RWPE1 (cell line): ENCODE measurements at regions not wholly inside any gene's neighbourhood (a gene's known extent, or its start where the extent isn't known, plus 50 kb on each side); places are given as distances from the start of the nearest gene placed in this dataset.

Source experiments
- CTCF ChIA-PET: fragments of 350-600 bp; sonication (Branson Sonifier 250); formaldehyde crosslinking; extraction: SDS; loops from one replicate; lab custom pipeline; 2021; lab: Yijun Ruan, JAX
- POLR2A ChIA-PET: fragments of 400-600 bp; formaldehyde crosslinking; extraction: SDS; loops from one replicate; lab custom pipeline; 2020; ENCODE audit warnings: antibody characterized with exemption; ENCODE audit not compliant: low non-redundant PET; lab: Yijun Ruan, JAX
- DNase-seq: peaks from one replicate; pipeline ENCODE4 v3.0.0; 2012; ENCODE audit warnings: low spot score
- H3K27ac ChIP-seq: fragments of 450-650 bp; 2 replicates; pipeline ENCODE4 v1.5.1; 2017
- TF ChIP-seq, protein P1 (sequence below): fragments of 450-650 bp; conservative IDR thresholded peaks from 2 replicates; pipeline ENCODE4 v1.5.1; 2017; ENCODE audit warnings: low read depth, mild to moderate bottlenecking

DNA sequence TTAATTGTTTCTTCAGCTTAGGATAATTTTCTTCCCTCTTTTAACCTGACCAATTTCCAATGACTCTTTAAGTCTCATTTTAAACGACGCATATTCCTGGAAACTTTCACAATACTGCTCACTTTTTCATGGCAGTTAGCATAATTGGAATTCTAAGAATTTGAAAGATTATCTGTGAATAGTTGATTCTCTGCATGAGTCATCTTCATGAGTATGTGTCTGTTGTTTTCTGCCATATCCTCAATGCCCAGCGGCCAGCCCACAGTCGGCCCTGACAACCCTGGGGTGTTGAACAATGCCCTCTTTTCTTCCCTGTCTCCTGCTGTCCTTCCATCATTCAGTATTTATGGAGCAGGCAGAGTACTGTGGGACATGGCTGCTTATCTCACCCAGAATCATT is 554.2 kb downstream of the CDH26 start:
- ChIA-PET CTCF (no interaction called here), POLR2A (no interaction called here)
- DNase-seq = peak; percentile 55
- no peak overlapping the region for H3K27ac ChIP-seq
- TF ChIP-seq, protein P1, sequence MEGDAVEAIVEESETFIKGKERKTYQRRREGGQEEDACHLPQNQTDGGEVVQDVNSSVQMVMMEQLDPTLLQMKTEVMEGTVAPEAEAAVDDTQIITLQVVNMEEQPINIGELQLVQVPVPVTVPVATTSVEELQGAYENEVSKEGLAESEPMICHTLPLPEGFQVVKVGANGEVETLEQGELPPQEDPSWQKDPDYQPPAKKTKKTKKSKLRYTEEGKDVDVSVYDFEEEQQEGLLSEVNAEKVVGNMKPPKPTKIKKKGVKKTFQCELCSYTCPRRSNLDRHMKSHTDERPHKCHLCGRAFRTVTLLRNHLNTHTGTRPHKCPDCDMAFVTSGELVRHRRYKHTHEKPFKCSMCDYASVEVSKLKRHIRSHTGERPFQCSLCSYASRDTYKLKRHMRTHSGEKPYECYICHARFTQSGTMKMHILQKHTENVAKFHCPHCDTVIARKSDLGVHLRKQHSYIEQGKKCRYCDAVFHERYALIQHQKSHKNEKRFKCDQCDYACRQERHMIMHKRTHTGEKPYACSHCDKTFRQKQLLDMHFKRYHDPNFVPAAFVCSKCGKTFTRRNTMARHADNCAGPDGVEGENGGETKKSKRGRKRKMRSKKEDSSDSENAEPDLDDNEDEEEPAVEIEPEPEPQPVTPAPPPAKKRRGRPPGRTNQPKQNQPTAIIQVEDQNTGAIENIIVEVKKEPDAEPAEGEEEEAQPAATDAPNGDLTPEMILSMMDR = no peak

GRCh38 chr20:60513141-60513540 is 554.9 kb downstream of the CDH26 start:
- POLR2A ChIA-PET = no interaction called here
- no peak overlapping the region for H3K27ac ChIP-seq
- TF ChIP-seq, protein P1 = no peak
- no peak for DNase-seq
- CTCF ChIA-PET = no interaction called here

- H3K27ac ChIP-seq = no peak overlapping the region
- POLR2A ChIA-PET = no interaction called here
- DNase-seq = no peak
- CTCF ChIA-PET = no interaction called here
- TF ChIP-seq, protein P1 = no peak
These were observed 558.2 kb downstream of the CDH26 start for GRCh38 chr20:60516442-60516841.

DNA sequence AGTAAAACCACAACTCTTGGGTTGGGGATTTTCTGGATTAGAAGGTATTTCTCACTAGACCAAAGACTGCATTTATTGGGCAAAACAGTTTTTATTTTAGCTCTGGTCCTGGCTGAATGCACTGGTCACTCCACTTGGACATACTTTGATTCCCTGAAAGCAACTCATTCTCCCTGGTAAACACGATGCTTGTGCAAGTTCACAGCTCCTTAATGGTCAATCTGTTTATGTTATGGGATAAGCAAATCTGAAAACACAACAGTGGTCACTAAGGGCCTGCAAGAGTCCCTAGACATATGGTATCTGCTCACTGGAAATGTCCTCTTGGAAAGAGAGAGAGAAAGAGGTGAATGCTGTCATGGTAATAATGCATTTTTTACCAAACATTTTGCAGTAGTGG is 559.8 kb downstream of the CDH26 start:
- TF ChIP-seq, protein P1 = no peak
- H3K27ac ChIP-seq = no peak overlapping the region
- ChIA-PET CTCF (no interaction called here), POLR2A (no interaction called here)
- no peak for DNase-seq

GRCh38 chr20:60525397-60525796 is 567.2 kb downstream of the CDH26 start:
- ChIA-PET POLR2A (no interaction called here), CTCF (interaction anchor here (0.8 kb wide), 1 partner anchor 464 kb away, joined by 3 read pairs; no protein-coding TSS in a partner anchor)
- H3K27ac ChIP-seq = no peak overlapping the region
- TF ChIP-seq, protein P1 = no peak
- no peak for DNase-seq

- no peak for DNase-seq
- TF ChIP-seq, protein P1 = no peak
- CTCF ChIA-PET = interaction anchor here (0.8 kb wide), 1 partner anchor 390 kb away, joined by 3 read pairs; no protein-coding TSS in a partner anchor
- no peak overlapping the region for H3K27ac ChIP-seq
- POLR2A ChIA-PET = no interaction called here
These were observed 569.4 kb downstream of the CDH26 start for GRCh38 chr20:60527656-60528055.
